Erythroblast (primary cell): ENCODE measurements at regions not wholly inside any gene's neighbourhood (a gene's known extent, or its start where the extent isn't known, plus 50 kb on each side); places are given as distances from the start of the nearest gene placed in this dataset.

Source experiments
- DNase-seq, 2 experiments: peaks; one replicate each; lab custom pipeline; 2025; lab: John Stamatoyannopoulos, UW
- GATA1 ChIP-seq: IDR thresholded peaks from 2 replicates; pipeline ENCODE4 v1.6.1; 2011; ENCODE audit warnings: low read depth, mild to moderate bottlenecking, control low read depth, low read length, moderate library complexity
- POLR2A ChIP-seq: IDR thresholded peaks from 2 replicates; pipeline ENCODE4 v1.6.1; 2011; ENCODE audit warnings: mild to moderate bottlenecking, low read length

DNA sequence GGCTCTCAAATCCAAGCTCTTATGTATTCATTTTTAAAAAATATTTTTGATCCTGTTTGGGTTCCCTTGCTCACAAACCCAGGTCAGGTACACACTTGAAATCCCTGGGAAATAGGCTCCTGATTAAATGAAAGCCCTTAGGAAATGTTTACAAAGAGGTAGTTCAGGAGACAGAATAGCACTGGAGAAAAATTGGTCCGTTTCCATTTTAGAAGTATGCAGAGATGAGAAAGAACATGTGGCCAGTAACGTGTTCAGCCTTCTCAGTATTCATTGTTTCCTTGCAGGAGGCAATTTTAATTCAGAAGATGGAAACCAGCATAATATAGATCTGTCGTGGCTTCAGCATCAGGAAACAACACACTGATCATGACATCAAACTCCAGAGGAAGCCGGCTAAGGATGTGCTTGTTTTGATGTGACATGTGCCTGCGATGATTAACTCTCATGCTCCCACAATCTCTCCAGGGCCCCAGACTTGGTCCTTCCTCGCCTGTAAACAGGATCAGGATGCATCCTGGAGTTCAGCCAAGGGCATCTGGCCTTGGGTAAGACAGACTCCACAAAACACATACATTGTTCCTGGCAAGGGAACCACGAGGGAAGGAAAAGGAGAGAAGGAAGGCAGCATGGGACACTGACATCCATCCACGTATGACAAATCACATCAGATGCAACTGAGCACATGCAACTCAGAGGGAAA is 350.5 kb upstream of the THBS1 start:
- DNase-seq = no peak
- TF ChIP-seq GATA1 = no peak
- no peak for TF ChIP-seq POLR2A

DNA sequence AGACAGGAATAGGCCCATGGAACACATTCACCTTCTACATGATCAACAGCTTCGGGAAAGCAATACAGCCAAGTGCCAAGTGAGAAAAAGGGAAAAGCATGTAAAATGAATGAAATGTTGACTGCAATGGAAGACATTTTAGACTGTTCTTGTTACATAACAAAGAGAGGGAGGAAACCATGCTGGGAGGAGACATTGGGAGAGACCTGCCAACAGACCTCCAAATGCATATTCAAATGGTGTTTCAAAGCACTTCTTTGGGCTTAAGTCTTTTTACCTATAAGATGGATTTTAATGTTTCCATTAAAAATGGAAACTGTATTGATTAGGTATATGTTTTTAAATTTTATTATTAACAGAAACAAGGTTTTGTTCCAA is 350.0 kb upstream of the THBS1 start:
- no peak for DNase-seq
- TF ChIP-seq POLR2A = no peak
- TF ChIP-seq GATA1 = no peak

- TF ChIP-seq GATA1 (no peak), POLR2A (no peak)
- DNase-seq = no peak
Measured at GRCh38 chr15:39232512-39232911, 348.4 kb upstream of the THBS1 start.

GRCh38 chr15:39235084-39235795 is 345.6 kb upstream of the THBS1 start:
- no peak for TF ChIP-seq POLR2A
- no peak for TF ChIP-seq GATA1
- DNase-seq = no peak

GRCh38 chr15:39236375-39236774 is 344.5 kb upstream of the THBS1 start:
- TF ChIP-seq POLR2A (no peak), GATA1 (no peak)
- no peak for DNase-seq

DNA sequence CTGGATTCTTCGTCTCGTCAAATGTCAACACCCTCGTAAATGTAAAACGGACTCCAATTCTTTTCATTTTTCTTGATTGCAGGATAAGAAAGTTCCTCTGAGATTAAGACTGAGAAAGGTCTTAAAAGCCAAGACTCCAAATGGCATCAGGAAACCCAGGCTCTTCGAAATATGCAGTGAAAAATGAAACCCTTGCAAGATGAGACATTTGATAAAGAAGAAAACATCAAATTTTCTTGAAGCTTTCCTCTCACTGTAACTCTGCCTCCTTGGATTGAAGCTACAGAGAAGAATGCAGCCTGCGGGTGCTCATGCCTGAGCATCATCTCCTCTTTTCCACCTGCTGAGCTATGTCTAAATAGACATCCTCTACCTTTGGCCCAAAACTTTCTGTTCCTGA is 342.4 kb upstream of the THBS1 start:
- no peak for DNase-seq
- no peak for TF ChIP-seq GATA1

GRCh38 chr15:39239562-39239961 is 341.3 kb upstream of the THBS1 start:
- DNase-seq = no peak
- TF ChIP-seq GATA1 = no peak
- TF ChIP-seq POLR2A = no peak

GRCh38 chr15:39242345-39242744 is 338.5 kb upstream of the THBS1 start:
- no peak for DNase-seq
- no peak for TF ChIP-seq GATA1
- no peak for TF ChIP-seq POLR2A

- no peak for TF ChIP-seq POLR2A
- no peak for TF ChIP-seq GATA1
- DNase-seq = no peak
Measured at GRCh38 chr15:39243396-39243795, 337.5 kb upstream of the THBS1 start.

GRCh38 chr15:39244776-39245175 is 336.1 kb upstream of the THBS1 start:
- no peak for DNase-seq
- TF ChIP-seq POLR2A (no peak), GATA1 (no peak)

GRCh38 chr15:39246523-39246922 is 334.4 kb upstream of the THBS1 start:
- DNase-seq = no peak
- TF ChIP-seq POLR2A (no peak), GATA1 (no peak)

- TF ChIP-seq POLR2A (no peak), GATA1 (no peak)
- no peak for DNase-seq
Measured at GRCh38 chr15:39247574-39247973, 333.3 kb upstream of the THBS1 start.

DNA sequence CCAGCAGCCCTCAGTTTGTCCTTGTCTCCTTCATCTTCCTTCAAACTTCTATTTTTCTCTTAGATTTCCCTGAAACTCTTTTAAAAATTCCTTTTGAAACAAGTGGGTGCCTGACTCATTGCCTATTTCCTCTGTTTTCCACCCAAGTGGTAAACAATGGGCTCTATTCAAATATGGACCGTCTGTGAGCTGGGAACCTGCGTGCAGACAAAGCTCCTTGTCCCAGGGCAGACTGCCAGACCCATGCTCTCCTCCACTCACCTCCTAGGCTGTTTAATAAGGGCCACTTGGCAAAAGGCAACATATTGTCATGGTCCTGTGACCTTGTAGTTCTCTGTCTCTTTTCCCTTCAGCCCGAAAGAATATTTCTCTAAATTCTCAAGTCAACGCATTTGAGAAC is 332.7 kb upstream of the THBS1 start:
- TF ChIP-seq POLR2A (no peak), GATA1 (no peak)
- DNase-seq = no peak

DNA sequence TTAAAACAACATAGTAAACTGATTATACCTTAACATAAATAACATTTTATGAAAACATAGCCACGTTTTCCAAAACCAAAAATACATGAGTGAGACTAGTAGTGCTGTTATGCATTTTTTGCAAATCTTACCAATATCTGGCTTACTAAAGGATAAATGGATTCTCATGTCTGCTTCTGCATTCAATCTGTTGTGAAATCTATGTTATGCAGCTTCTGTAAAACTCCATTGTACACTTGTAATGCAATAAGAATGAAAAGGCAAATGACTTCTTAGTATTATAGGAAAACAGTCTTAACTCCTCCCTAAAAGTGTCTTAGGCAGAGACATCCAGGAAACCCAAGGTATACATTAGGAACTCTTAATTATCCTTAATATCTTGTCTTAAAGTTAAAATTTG is 330.9 kb upstream of the THBS1 start:
- DNase-seq = no peak
- no peak for TF ChIP-seq GATA1
- TF ChIP-seq POLR2A = no peak

DNA sequence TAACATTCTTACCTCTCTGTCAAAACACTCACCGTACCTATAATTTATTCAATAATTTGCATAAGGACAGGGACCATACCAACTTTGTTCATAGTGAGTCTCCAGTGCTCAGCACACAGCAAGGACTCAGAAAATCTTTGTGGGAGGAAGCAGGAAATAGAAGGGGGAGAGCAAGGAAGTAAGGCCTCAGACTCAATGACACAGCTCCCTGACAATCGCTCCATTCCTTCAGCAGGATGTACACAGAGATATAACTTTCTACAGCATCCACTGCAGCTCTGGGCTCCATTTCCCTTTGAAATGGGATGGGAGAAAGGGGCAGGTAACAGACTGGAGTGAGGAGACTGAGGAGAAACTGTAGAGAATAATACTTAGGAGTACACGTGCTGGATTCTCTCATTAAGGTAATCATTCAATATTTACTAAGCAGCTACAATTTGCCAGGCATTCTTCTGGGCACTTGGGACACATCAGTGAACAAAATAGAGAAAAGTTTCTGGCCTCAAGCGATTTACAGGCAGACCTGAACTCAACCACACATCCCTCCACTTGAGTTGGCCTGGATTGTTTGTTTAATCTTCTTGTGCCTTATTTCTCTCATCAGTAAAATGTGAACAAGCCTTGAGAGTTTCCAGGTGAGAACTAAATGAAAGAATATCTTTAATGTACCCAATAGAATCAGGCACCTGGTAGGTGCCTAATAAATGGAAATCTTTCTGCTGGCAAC is 330.3 kb upstream of the THBS1 start:
- no peak for DNase-seq
- TF ChIP-seq GATA1 = no peak
- TF ChIP-seq POLR2A = no peak
